Naive thymus-derived CD8-positive, alpha-beta T cell (primary cell): ENCODE measurements at regions not wholly inside any gene's neighbourhood (a gene's known extent, or its start where the extent isn't known, plus 50 kb on each side); places are given as distances from the start of the nearest gene placed in this dataset.

Source experiments
- ATAC-seq, 2 donors: fragments of 150-1000 bp; cut with Tn5 transposase in 1 of 2; sonication (Bioruptor Pico), chemical (Tn5 transposase) in 1 of 2; 1 replicate in 1 of 2; 2 replicates in 1 of 2; pipeline ENCODE4 v1.10.0; 2021; ENCODE audit warnings: mild to moderate bottlenecking in 2 of 2, moderate library complexity in 2 of 2
- POLR2A ChIA-PET: fragments of 350-600 bp; sonication (Branson Sonifier 250); formaldehyde crosslinking; loops from one replicate; lab custom pipeline; 2021; ENCODE audit warnings: antibody characterized with exemption; lab: Charles Lee
- DNase-seq, 10 donors: peaks; one replicate each; pipeline versions ENCODE4 v3.0.0 to v3.0.0-alpha.2; 2020 to 2022
- H3K27ac Mint-ChIP-seq, 10 donors: one replicate each; pipeline ENCODE4 v1.8.0; 2020 to 2022; ENCODE audit warnings: mild to moderate bottlenecking in 10 of 10, mixed read lengths in 10 of 10, moderate library complexity in 4 of 10, inconsistent platforms in 1 of 10
- H3K27me3 Mint-ChIP-seq, 5 donors: one replicate each; pipeline ENCODE4 v1.8.0; 2021 to 2022; ENCODE audit warnings: mixed read lengths in 5 of 5
- H3K36me3 Mint-ChIP-seq, 3 donors: one replicate each; pipeline ENCODE4 v1.8.0; 2020 to 2022; ENCODE audit warnings: mixed read lengths in 3 of 3, mild to moderate bottlenecking in 2 of 3, inconsistent platforms in 1 of 3
- H3K4me1 Mint-ChIP-seq, 4 donors: one replicate each; pipeline ENCODE4 v1.8.0; 2021 to 2022; ENCODE audit warnings: mixed read lengths in 4 of 4
- H3K4me3 Mint-ChIP-seq, 10 donors: one replicate each; pipeline ENCODE4 v1.8.0; 2020 to 2022; ENCODE audit warnings: mild to moderate bottlenecking in 10 of 10, mixed read lengths in 10 of 10, moderate library complexity in 6 of 10, inconsistent platforms in 1 of 10
- H3K9me3 Mint-ChIP-seq, 9 donors: one replicate each; pipeline ENCODE4 v1.8.0; 2020 to 2022; ENCODE audit warnings: mixed read lengths in 9 of 9, mild to moderate bottlenecking in 3 of 9, inconsistent platforms in 1 of 9, moderate library complexity in 1 of 9

- no peak for DNase-seq
- Mint-ChIP-seq H3K4me1 (no peaks in the 10 kb centered on the region), H3K9me3 (peaks cover 0 to 11% (median 0%) of the 10 kb centered on the region in 9 donors), H3K27ac (no peak overlapping the region), H3K36me3 (no peaks in the 10 kb centered on the region), H3K27me3 (no peaks in the 10 kb centered on the region), H3K4me3 (no peak overlapping the region)
- POLR2A ChIA-PET, result no interaction called here
- no peak for ATAC-seq
These were observed 582.1 kb upstream of the MGAT4C start for GRCh38 chr12:86838260-86838659.

GRCh38 chr12:86837246-86837645 lies 581.1 kb upstream of the MGAT4C start:
- ATAC-seq, result no peak

GRCh38 chr12:86834217-86834616 lies 578.0 kb upstream of the MGAT4C start:
- Mint-ChIP-seq H3K4me1 (no peaks in the 10 kb centered on the region), H3K9me3 (peaks cover 0 to 14% (median 2%) of the 10 kb centered on the region in 9 donors), H3K27ac (no peak overlapping the region), H3K27me3 (no peaks in the 10 kb centered on the region), H3K4me3 (no peak overlapping the region), H3K36me3 (no peaks in the 10 kb centered on the region)
- POLR2A ChIA-PET, result no interaction called here
- DNase-seq (no peak), ATAC-seq (no peak)

More at GRCh38 chr12:86837246-86837645, 581.1 kb upstream of the MGAT4C start:
- Mint-ChIP-seq H3K4me1 (no peaks in the 10 kb centered on the region), H3K36me3 (no peaks in the 10 kb centered on the region), H3K27me3 (no peaks in the 10 kb centered on the region), H3K27ac (no peak overlapping the region), H3K4me3 (no peak overlapping the region), H3K9me3 (peaks cover 0 to 8% (median 0%) of the 10 kb centered on the region in 9 donors)
- no peak for DNase-seq
- POLR2A ChIA-PET, result no interaction called here

- no peak overlapping the region for H3K27ac Mint-ChIP-seq
- no peak for ATAC-seq
- H3K9me3 Mint-ChIP-seq, result peaks cover 0 to 14% (median 4%) of the 10 kb centered on the region in 9 donors
- no peaks in the 10 kb centered on the region for H3K36me3 Mint-ChIP-seq
- H3K4me1 Mint-ChIP-seq, result no peaks in the 10 kb centered on the region
- H3K27me3 Mint-ChIP-seq, result no peaks in the 10 kb centered on the region
- H3K4me3 Mint-ChIP-seq, result no peak overlapping the region
- DNase-seq, result no peak
- POLR2A ChIA-PET, result no interaction called here
These were observed 571.2 kb upstream of the MGAT4C start for GRCh38 chr12:86827409-86827808.

GRCh38 chr12:86826051-86826450 lies 569.9 kb upstream of the MGAT4C start:
- Mint-ChIP-seq H3K4me1 (no peaks in the 10 kb centered on the region), H3K4me3 (no peak overlapping the region), H3K9me3 (peaks cover 0 to 14% (median 4%) of the 10 kb centered on the region in 9 donors), H3K36me3 (no peaks in the 10 kb centered on the region), H3K27me3 (no peaks in the 10 kb centered on the region), H3K27ac (no peak overlapping the region)
- DNase-seq (no peak), ATAC-seq (no peak)
- POLR2A ChIA-PET, result no interaction called here

- Mint-ChIP-seq H3K4me1 (no peaks in the 10 kb centered on the region), H3K27ac (no peak overlapping the region), H3K36me3 (no peaks in the 10 kb centered on the region), H3K27me3 (no peaks in the 10 kb centered on the region), H3K4me3 (no peak overlapping the region), H3K9me3 (peaks cover 0 to 19% (median 7%) of the 10 kb centered on the region in 9 donors)
- no peak for DNase-seq
- ATAC-seq, result no peak
- POLR2A ChIA-PET, result no interaction called here
These were observed 545.2 kb upstream of the MGAT4C start for GRCh38 chr12:86801439-86801838.

GRCh38 chr12:86799616-86800015 lies 543.4 kb upstream of the MGAT4C start:
- ATAC-seq (no peak), DNase-seq (no peak)
- peaks cover 0 to 19% (median 6%) of the 10 kb centered on the region in 9 donors for H3K9me3 Mint-ChIP-seq
- H3K4me3 Mint-ChIP-seq, result no peak overlapping the region
- POLR2A ChIA-PET, result no interaction called here
- no peaks in the 10 kb centered on the region for H3K36me3 Mint-ChIP-seq
- no peak overlapping the region for H3K27ac Mint-ChIP-seq
- no peaks in the 10 kb centered on the region for H3K27me3 Mint-ChIP-seq
- H3K4me1 Mint-ChIP-seq, result no peaks in the 10 kb centered on the region

- Mint-ChIP-seq H3K36me3 (no peaks in the 10 kb centered on the region), H3K9me3 (peaks cover 0 to 19% (median 5%) of the 10 kb centered on the region in 9 donors), H3K27me3 (no peaks in the 10 kb centered on the region), H3K27ac (no peak overlapping the region), H3K4me3 (no peak overlapping the region), H3K4me1 (no peaks in the 10 kb centered on the region)
- ATAC-seq, result no peak
- DNase-seq, result no peak
- POLR2A ChIA-PET, result no interaction called here
These were observed 540.4 kb upstream of the MGAT4C start for GRCh38 chr12:86796550-86796949.

- no peaks in the 10 kb centered on the region for H3K4me1 Mint-ChIP-seq
- no peaks in the 10 kb centered on the region for H3K27me3 Mint-ChIP-seq
- no peaks in the 10 kb centered on the region for H3K36me3 Mint-ChIP-seq
- H3K27ac Mint-ChIP-seq, result no peak overlapping the region
- POLR2A ChIA-PET, result no interaction called here
- no peak overlapping the region for H3K4me3 Mint-ChIP-seq
- peaks cover 0 to 9% (median 3%) of the 10 kb centered on the region in 9 donors for H3K9me3 Mint-ChIP-seq
- no peak for DNase-seq
- no peak for ATAC-seq
These were observed 532.5 kb upstream of the MGAT4C start for GRCh38 chr12:86788661-86789060.

- DNase-seq, result no peak
- POLR2A ChIA-PET, result no interaction called here
- Mint-ChIP-seq H3K9me3 (peaks cover 0 to 9% (median 3%) of the 10 kb centered on the region in 9 donors), H3K4me3 (no peak overlapping the region), H3K27ac (no peak overlapping the region), H3K36me3 (no peaks in the 10 kb centered on the region), H3K4me1 (no peaks in the 10 kb centered on the region), H3K27me3 (no peaks in the 10 kb centered on the region)
- no peak for ATAC-seq
These were observed 531.2 kb upstream of the MGAT4C start for GRCh38 chr12:86787419-86787818.

- H3K36me3 Mint-ChIP-seq, result no peaks in the 10 kb centered on the region
- no peak overlapping the region for H3K4me3 Mint-ChIP-seq
- no peaks in the 10 kb centered on the region for H3K27me3 Mint-ChIP-seq
- POLR2A ChIA-PET, result no interaction called here
- H3K9me3 Mint-ChIP-seq, result peaks cover 0 to 10% (median 1%) of the 10 kb centered on the region in 9 donors
- H3K27ac Mint-ChIP-seq, result no peak overlapping the region
- H3K4me1 Mint-ChIP-seq, result no peaks in the 10 kb centered on the region
- ATAC-seq (no peak), DNase-seq (no peak)
These were observed 521.1 kb upstream of the MGAT4C start for GRCh38 chr12:86777325-86777724.

- Mint-ChIP-seq H3K27ac (no peak overlapping the region), H3K36me3 (no peaks in the 10 kb centered on the region), H3K4me1 (no peaks in the 10 kb centered on the region), H3K27me3 (no peaks in the 10 kb centered on the region), H3K4me3 (no peak overlapping the region), H3K9me3 (peaks cover 0 to 19% (median 3%) of the 10 kb centered on the region in 9 donors)
- DNase-seq, result no peak
- no peak for ATAC-seq
- POLR2A ChIA-PET, result no interaction called here
These were observed 518.7 kb upstream of the MGAT4C start for GRCh38 chr12:86774841-86775388.

- no peak overlapping the region for H3K27ac Mint-ChIP-seq
- H3K36me3 Mint-ChIP-seq, result no peaks in the 10 kb centered on the region
- ATAC-seq (no peak), DNase-seq (no peak)
- POLR2A ChIA-PET, result no interaction called here
- no peaks in the 10 kb centered on the region for H3K27me3 Mint-ChIP-seq
- H3K4me3 Mint-ChIP-seq, result no peak overlapping the region
- H3K4me1 Mint-ChIP-seq, result no peaks in the 10 kb centered on the region
- peaks cover 0 to 19% (median 3%) of the 10 kb centered on the region in 9 donors for H3K9me3 Mint-ChIP-seq
These were observed 516.5 kb upstream of the MGAT4C start for GRCh38 chr12:86772696-86773095.

GRCh38 chr12:86770871-86771270 lies 514.7 kb upstream of the MGAT4C start:
- H3K9me3 Mint-ChIP-seq, result peaks cover 0 to 19% (median 2%) of the 10 kb centered on the region in 9 donors
- H3K27ac Mint-ChIP-seq, result no peak overlapping the region
- H3K36me3 Mint-ChIP-seq, result no peaks in the 10 kb centered on the region
- no peak overlapping the region for H3K4me3 Mint-ChIP-seq
- POLR2A ChIA-PET, result no interaction called here
- no peaks in the 10 kb centered on the region for H3K27me3 Mint-ChIP-seq
- DNase-seq (no peak), ATAC-seq (no peak)
- no peaks in the 10 kb centered on the region for H3K4me1 Mint-ChIP-seq
